ENCODE measurements at regions not wholly inside any gene's neighbourhood (a gene's known extent, or its start where the extent isn't known, plus 50 kb on each side); places are given as distances from the start of the nearest gene placed in this dataset.

DNA sequence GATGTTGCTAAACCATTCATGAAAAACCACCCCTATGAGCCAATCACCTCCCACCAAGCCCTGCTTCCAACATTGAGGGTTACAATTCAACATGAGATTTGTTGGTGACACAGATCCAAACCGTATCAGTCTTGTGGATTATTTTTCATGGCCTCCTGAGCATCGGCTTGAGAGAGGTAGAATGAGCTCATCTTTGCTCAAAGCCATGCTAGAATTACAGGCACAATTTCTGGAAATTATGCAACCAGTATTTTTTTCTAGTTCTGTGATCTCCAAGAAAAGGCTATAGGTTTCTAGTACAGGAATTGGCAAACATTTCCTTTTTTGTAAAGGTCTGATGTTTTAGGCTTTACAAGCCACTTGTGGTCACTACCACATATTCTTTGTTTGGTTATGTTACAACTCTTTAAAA is 219.4 kb downstream of the DUSP10 start:
- TF ChIP-seq RXRA (IDR thresholded peaks at IDR 0.05; ENCODE audit: borderline replicate concordance, low read depth) (no peak), RAD21 (IDR thresholded peaks at IDR 0.05; ENCODE audit: low read length) (no peak)
- TF ChIP-seq, protein P1, sequence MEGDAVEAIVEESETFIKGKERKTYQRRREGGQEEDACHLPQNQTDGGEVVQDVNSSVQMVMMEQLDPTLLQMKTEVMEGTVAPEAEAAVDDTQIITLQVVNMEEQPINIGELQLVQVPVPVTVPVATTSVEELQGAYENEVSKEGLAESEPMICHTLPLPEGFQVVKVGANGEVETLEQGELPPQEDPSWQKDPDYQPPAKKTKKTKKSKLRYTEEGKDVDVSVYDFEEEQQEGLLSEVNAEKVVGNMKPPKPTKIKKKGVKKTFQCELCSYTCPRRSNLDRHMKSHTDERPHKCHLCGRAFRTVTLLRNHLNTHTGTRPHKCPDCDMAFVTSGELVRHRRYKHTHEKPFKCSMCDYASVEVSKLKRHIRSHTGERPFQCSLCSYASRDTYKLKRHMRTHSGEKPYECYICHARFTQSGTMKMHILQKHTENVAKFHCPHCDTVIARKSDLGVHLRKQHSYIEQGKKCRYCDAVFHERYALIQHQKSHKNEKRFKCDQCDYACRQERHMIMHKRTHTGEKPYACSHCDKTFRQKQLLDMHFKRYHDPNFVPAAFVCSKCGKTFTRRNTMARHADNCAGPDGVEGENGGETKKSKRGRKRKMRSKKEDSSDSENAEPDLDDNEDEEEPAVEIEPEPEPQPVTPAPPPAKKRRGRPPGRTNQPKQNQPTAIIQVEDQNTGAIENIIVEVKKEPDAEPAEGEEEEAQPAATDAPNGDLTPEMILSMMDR (IDR thresholded peaks at IDR 0.05): no peak
- TF ChIP-seq, protein P2, sequence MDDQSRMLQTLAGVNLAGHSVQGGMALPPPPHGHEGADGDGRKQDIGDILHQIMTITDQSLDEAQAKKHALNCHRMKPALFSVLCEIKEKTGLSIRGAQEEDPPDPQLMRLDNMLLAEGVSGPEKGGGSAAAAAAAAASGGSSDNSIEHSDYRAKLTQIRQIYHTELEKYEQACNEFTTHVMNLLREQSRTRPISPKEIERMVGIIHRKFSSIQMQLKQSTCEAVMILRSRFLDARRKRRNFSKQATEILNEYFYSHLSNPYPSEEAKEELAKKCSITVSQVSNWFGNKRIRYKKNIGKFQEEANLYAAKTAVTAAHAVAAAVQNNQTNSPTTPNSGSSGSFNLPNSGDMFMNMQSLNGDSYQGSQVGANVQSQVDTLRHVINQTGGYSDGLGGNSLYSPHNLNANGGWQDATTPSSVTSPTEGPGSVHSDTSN (IDR thresholded peaks at IDR 0.05): no peak
